Neural cell (in vitro differentiated cells): ENCODE measurements at regions not wholly inside any gene's neighbourhood (a gene's known extent, or its start where the extent isn't known, plus 50 kb on each side); places are given as distances from the start of the nearest gene placed in this dataset.

Experiments used
- H2AFZ ChIP-seq: fragments of 200-600, 300-800 bp; sonication (generic), shearing (Covaris generic); 2 replicates; pipeline ENCODE4 v1.6.0; 2014; ENCODE audit warnings: low read depth, mild to moderate bottlenecking, antibody characterized with exemption, low read length, moderate library complexity
- H3F3A ChIP-seq: fragments of 200-600 bp; shearing (Covaris generic); 2 replicates; pipeline ENCODE4 v1.6.1; 2016; ENCODE audit warnings: mild to moderate bottlenecking, moderate library complexity, mixed read lengths, antibody characterized with exemption, low read length; ENCODE audit not compliant: insufficient read depth, poor library complexity, severe bottlenecking
- H3K27ac ChIP-seq: fragments of 200-600, 300-800 bp; sonication (generic), shearing (Covaris generic); 2 replicates; pipeline ENCODE4 v1.5.1; 2014; ENCODE audit warnings: mild to moderate bottlenecking, low read length, moderate library complexity
- H3K27me3 ChIP-seq: fragments of 300-800, 200-600 bp; sonication (generic), shearing (Covaris generic); 2 replicates; pipeline ENCODE4 v1.6.0; 2014; ENCODE audit warnings: mild to moderate bottlenecking, low read depth, low read length, moderate library complexity; ENCODE audit not compliant: insufficient read depth
- H3K36me3 ChIP-seq: fragments of 300-800, 200-600 bp; sonication (generic), shearing (Covaris generic); 2 replicates; pipeline ENCODE4 v1.5.1; 2014; ENCODE audit warnings: mild to moderate bottlenecking, antibody characterized with exemption, low read length, moderate library complexity; ENCODE audit not compliant: insufficient read depth
- H3K4me2 ChIP-seq: fragments of 300-800, 200-600 bp; sonication (generic), shearing (Covaris generic); 2 replicates; pipeline ENCODE4 v1.6.0; 2014; ENCODE audit warnings: mild to moderate bottlenecking, low read length
- H3K4me3 ChIP-seq: fragments of 300-800, 200-600 bp; sonication (generic), shearing (Covaris generic); 2 replicates; pipeline ENCODE4 v1.5.1; 2014; ENCODE audit warnings: mild to moderate bottlenecking, low read length, moderate library complexity
- H3K79me2 ChIP-seq: fragments of 200-600 bp; shearing (Covaris generic); replicated peaks from 2 replicates; pipeline ENCODE4 v1.6.0; 2014; ENCODE audit warnings: mild to moderate bottlenecking, low read length, moderate library complexity; ENCODE audit not compliant: insufficient read depth
- H3K9ac ChIP-seq: fragments of 300-800, 200-600 bp; sonication (generic), shearing (Covaris generic); 2 replicates; pipeline ENCODE4 v1.6.1; 2016; ENCODE audit warnings: mild to moderate bottlenecking, low read length, mixed read lengths
- H3K9me2 ChIP-seq: fragments of 200-600 bp; shearing (Covaris generic); 2 replicates; pipeline ENCODE4 v1.6.1; 2016; ENCODE audit warnings: mild to moderate bottlenecking, low read length, mixed read lengths; ENCODE audit not compliant: insufficient read depth
- H3K9me3 ChIP-seq: fragments of 200-600, 300-800 bp; sonication (generic), shearing (Covaris generic); 2 replicates; pipeline ENCODE4 v1.6.1; 2016; ENCODE audit warnings: mild to moderate bottlenecking, mixed run types, low read length, moderate library complexity, mixed read lengths
- H4K20me1 ChIP-seq: fragments of 200-600 bp; shearing (Covaris generic); 2 replicates; pipeline ENCODE4 v1.6.1; 2016; ENCODE audit warnings: mild to moderate bottlenecking, mixed run types; ENCODE audit not compliant: insufficient read depth
- CTCF ChIP-seq: fragments of 450-650 bp; IDR thresholded peaks from 2 replicates; pipeline ENCODE4 v1.5.1; 2014; ENCODE audit warnings: antibody characterized with exemption, mild to moderate bottlenecking, moderate library complexity; ENCODE audit not compliant: poor library complexity, severe bottlenecking
- EP300 ChIP-seq: fragments of 450-650 bp; conservative IDR thresholded peaks from 2 replicates; pipeline ENCODE4 v1.6.1; 2014; ENCODE audit warnings: antibody characterized with exemption, mild to moderate bottlenecking, moderate library complexity; ENCODE audit not compliant: poor library complexity, severe bottlenecking
- EZH2 ChIP-seq: fragments of 200-600, 300-800 bp; shearing (Covaris generic), sonication (generic); IDR thresholded peaks from 2 replicates; pipeline ENCODE4 v1.6.1; 2014; ENCODE audit warnings: antibody characterized with exemption, low read length, borderline replicate concordance, mild to moderate bottlenecking; ENCODE audit not compliant: insufficient read depth, poor library complexity, severe bottlenecking
- MXI1 ChIP-seq: fragments of 450-650 bp; conservative IDR thresholded peaks from 2 replicates; pipeline ENCODE4 v1.6.1; 2014; ENCODE audit warnings: antibody characterized with exemption, mild to moderate bottlenecking; ENCODE audit not compliant: poor library complexity, severe bottlenecking
- POLR2AphosphoS5 ChIP-seq: IDR thresholded peaks from 2 replicates; pipeline ENCODE4 v1.6.1; 2012
- RAD21 ChIP-seq: fragments of 450-650 bp; conservative IDR thresholded peaks from 2 replicates; pipeline ENCODE4 v1.6.1; 2014; ENCODE audit warnings: antibody characterized with exemption, mild to moderate bottlenecking, moderate library complexity
- REST ChIP-seq: IDR thresholded peaks from 2 replicates; pipeline ENCODE4 v1.6.1; 2012; ENCODE audit warnings: borderline replicate concordance
- SMC3 ChIP-seq: fragments of 450-650 bp; conservative IDR thresholded peaks from 2 replicates; pipeline ENCODE4 v1.6.1; 2014; ENCODE audit warnings: antibody characterized with exemption, mild to moderate bottlenecking, moderate library complexity; ENCODE audit not compliant: poor library complexity
- TAF1 ChIP-seq: IDR thresholded peaks from 2 replicates; pipeline ENCODE4 v1.6.1; 2012; ENCODE audit warnings: low read depth

DNA sequence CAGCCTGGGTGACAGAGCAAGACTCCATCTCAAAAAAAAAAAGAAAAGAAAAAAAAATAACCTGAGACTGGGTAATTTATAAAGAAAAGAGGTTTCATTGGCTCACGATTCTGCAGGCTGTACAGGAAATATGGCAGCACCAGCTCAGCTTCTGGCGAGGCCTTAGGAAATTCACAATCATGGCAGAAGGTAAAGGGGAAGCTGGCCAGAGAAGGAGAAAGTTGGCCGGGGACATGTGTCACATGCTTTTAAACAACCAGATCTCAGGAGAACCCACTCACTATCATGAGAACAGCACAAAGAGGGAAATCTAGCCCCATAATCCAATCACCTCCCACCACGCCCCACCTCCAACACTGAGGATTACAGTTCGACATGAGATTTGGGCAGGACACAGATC lies 125.3 kb downstream of the DISP1 start:
- no peak overlapping the region for H3K9ac ChIP-seq
- no peaks in the 10 kb centered on the region for H3K36me3 ChIP-seq
- H3F3A ChIP-seq, result no peaks in the 10 kb centered on the region
- TF ChIP-seq RAD21, result no peak
- TF ChIP-seq TAF1, result no peak
- no peak for TF ChIP-seq MXI1
- no peak for TF ChIP-seq SMC3
- no peak for TF ChIP-seq EZH2
- no peak for TF ChIP-seq POLR2AphosphoS5
- TF ChIP-seq EP300, result no peak
- H3K27me3 ChIP-seq, result no peaks in the 10 kb centered on the region
- no peak overlapping the region for H3K27ac ChIP-seq
- H3K9me3 ChIP-seq, result no peaks in the 10 kb centered on the region
- H3K9me2 ChIP-seq, result no peaks in the 10 kb centered on the region
- H2AFZ ChIP-seq, result no peak overlapping the region
- H3K4me2 ChIP-seq, result no peak overlapping the region
- no peak overlapping the region for H3K4me3 ChIP-seq
- no peaks in the 10 kb centered on the region for H4K20me1 ChIP-seq
- no peaks in the 10 kb centered on the region for H3K79me2 ChIP-seq

DNA sequence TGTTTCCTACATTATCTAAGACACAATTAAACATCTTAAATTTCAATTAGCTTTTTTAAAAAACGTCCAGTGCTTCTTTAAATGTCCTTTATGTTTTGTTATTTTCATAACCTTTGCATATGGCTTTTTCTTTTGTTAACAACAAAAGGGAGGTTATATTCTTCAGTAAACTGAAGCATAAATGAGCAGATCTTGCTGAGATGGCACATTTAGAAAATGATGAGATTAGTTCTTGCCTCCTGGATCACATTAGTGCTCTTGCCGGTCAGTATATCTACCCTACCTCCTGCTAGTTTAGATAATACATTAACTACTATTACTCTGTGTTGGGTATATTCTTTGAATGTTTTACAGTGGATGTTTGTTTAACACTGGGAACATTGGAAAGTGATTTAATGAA lies 126.1 kb downstream of the DISP1 start:
- Histone ChIP-seq H3K9me2 (no peaks in the 10 kb centered on the region), H3K9ac (no peak overlapping the region), H3K27ac (no peak overlapping the region), H3K27me3 (no peaks in the 10 kb centered on the region), H3K4me3 (no peak overlapping the region), H3K9me3 (no peaks in the 10 kb centered on the region), H3F3A (no peaks in the 10 kb centered on the region), H3K36me3 (no peaks in the 10 kb centered on the region), H4K20me1 (no peaks in the 10 kb centered on the region), H2AFZ (no peak overlapping the region), H3K4me2 (no peak overlapping the region), H3K79me2 (no peaks in the 10 kb centered on the region)
- TF ChIP-seq TAF1 (no peak), MXI1 (no peak), RAD21 (no peak), EP300 (no peak), SMC3 (no peak), EZH2 (no peak), REST (no peak), CTCF (no peak), POLR2AphosphoS5 (no peak)

DNA sequence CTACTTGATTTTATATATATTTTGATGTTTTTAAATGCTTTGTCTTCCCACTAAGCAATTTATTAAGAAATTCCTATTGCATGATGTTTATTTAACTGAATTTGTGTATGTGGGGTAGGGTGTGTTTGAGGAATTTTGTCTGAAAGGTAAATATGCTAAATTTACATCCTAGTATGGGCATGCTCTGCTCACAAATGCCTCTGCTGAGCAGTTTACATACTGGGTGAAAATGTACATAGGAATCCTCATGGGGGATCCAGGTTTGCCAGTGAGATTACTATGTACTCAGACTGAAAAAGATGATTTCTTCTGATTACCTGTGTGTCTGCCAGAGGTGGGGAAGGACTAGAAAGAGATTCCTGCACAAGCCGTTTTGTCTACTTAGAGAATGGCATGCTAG lies 126.6 kb downstream of the DISP1 start:
- Histone ChIP-seq H2AFZ (no peak overlapping the region), H3K9me3 (no peaks in the 10 kb centered on the region), H3K4me2 (no peak overlapping the region), H3K36me3 (no peaks in the 10 kb centered on the region), H4K20me1 (no peaks in the 10 kb centered on the region), H3K9ac (no peak overlapping the region), H3K9me2 (no peaks in the 10 kb centered on the region), H3K27ac (no peak overlapping the region), H3K79me2 (no peaks in the 10 kb centered on the region), H3K4me3 (no peak overlapping the region), H3K27me3 (no peaks in the 10 kb centered on the region), H3F3A (no peaks in the 10 kb centered on the region)
- no peak for TF ChIP-seq TAF1
- TF ChIP-seq MXI1, result no peak
- TF ChIP-seq REST, result no peak
- no peak for TF ChIP-seq EP300
- TF ChIP-seq RAD21, result no peak
- TF ChIP-seq EZH2, result no peak
- TF ChIP-seq SMC3, result no peak
- no peak for TF ChIP-seq POLR2AphosphoS5
- no peak for TF ChIP-seq CTCF
